ENCODE measurements at regions not wholly inside any gene's neighbourhood (a gene's known extent, or its start where the extent isn't known, plus 50 kb on each side); places are given as distances from the start of the nearest gene placed in this dataset.

DNA sequence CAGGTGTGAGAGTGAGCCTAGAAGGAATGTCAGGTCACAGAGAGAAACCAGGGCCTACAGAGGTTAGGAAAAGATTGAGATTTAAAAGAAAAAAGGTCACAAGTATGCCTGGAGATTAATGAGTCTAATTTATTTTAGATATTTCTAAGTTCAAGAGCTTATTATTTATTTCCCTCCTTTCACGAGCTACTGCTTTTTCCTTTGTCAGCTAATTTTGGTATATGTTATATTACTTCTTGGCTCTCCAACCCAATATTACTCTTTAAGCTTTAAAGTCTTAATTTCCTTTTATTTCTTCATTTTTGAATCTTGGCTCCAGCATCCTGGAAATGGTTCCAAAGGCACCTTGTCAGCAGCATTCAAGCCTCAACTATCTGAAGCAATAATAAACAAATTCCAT lies 109.5 kb upstream of the MIS18BP1 start:
- TF ChIP-seq CTCF (IDR thresholded peaks at IDR 0.05): no peak
- TF ChIP-seq POLR2A (IDR thresholded peaks at IDR 0.05): no peak

All from thyroid gland (tissue), 4 donors.